IMR-90 (cell line): ENCODE measurements at regions not wholly inside any gene's neighbourhood (a gene's known extent, or its start where the extent isn't known, plus 50 kb on each side); places are given as distances from the start of the nearest gene placed in this dataset.

Source experiments
- ATAC-seq: fragments of 200-7000 bp; cut with Tn5 transposase; 2 replicates; pipeline ENCODE4 v1.9.1; 2020; ENCODE audit warnings: low read depth, mild to moderate bottlenecking, moderate library complexity
- BruUV-seq: library from RNA; stranded (reverse); fragments of 400-500 nt; replicated peaks from 2 replicates; lab custom pipeline; 2021; lab: Mats Ljungman, UMichigan
- CTCF ChIA-PET: fragments of 300-600 bp; formaldehyde crosslinking; extraction: SDS; loops from one replicate; lab custom pipeline; 2021; ENCODE audit warnings: antibody characterized with exemption; lab: Yijun Ruan, JAX
- POLR2A ChIA-PET: fragments of 300-600 bp; sonication (Branson Sonifier 250); formaldehyde crosslinking; loops from one replicate; lab custom pipeline; 2022; ENCODE audit warnings: antibody characterized with exemption; ENCODE audit not compliant: unreplicated experiment; lab: Charles Lee
- DNase-seq: peaks from one replicate; pipeline ENCODE4 v3.0.0; 2013
- H2AFZ ChIP-seq: replicated peaks from 2 replicates; pipeline ENCODE3; 2013; ENCODE audit warnings: low read length, mild to moderate bottlenecking; ENCODE audit not compliant: poor library complexity
- H2AK5ac ChIP-seq: 2 replicates; pipeline ENCODE4 v1.6.1; 2013; ENCODE audit warnings: low read depth, low read length, inconsistent platforms
- H2AK9ac ChIP-seq: replicated peaks from 2 replicates; pipeline ENCODE3; 2013; ENCODE audit warnings: mild to moderate bottlenecking, low read depth, low read length, moderate library complexity; ENCODE audit not compliant: poor library complexity
- H2BK120ac ChIP-seq: 2 replicates; pipeline ENCODE4 v1.6.1; 2013; ENCODE audit warnings: low read depth, low read length, inconsistent platforms
- H2BK15ac ChIP-seq: 3 replicates; pipeline ENCODE4 v1.6.1; 2013; ENCODE audit warnings: low read depth, low read length, inconsistent platforms
- H2BK20ac ChIP-seq: 2 replicates; pipeline ENCODE4 v1.6.1; 2013; ENCODE audit warnings: low read depth, mild to moderate bottlenecking, inconsistent platforms, low read length, moderate library complexity
- H2BK5ac ChIP-seq: 2 replicates; pipeline ENCODE4 v1.6.1; 2013; ENCODE audit warnings: mild to moderate bottlenecking, low read depth, low read length, inconsistent platforms; ENCODE audit not compliant: poor library complexity, severe bottlenecking
- H3K14ac ChIP-seq: replicated peaks from 2 replicates; pipeline ENCODE4 v1.6.1; 2013; ENCODE audit warnings: low read depth, low read length, inconsistent platforms
- H3K18ac ChIP-seq: 2 replicates; pipeline ENCODE4 v1.6.1; 2013; ENCODE audit warnings: low read depth, low read length, control low read depth
- H3K23ac ChIP-seq: 2 replicates; pipeline ENCODE4 v1.6.1; 2013; ENCODE audit warnings: low read depth, low read length, inconsistent platforms
- H3K27ac ChIP-seq: 2 replicates; pipeline ENCODE4 v1.5.1; 2013; ENCODE audit warnings: mild to moderate bottlenecking, control low read depth, low read length; ENCODE audit not compliant: insufficient read depth
- H3K27me3 ChIP-seq: 2 replicates; pipeline ENCODE4 v1.6.1; 2013; ENCODE audit warnings: low read length; ENCODE audit not compliant: control insufficient read depth, insufficient read depth
- H3K36me3 ChIP-seq: 2 replicates; pipeline ENCODE4 v1.6.1; 2013; ENCODE audit warnings: low read length, mixed read lengths; ENCODE audit not compliant: control insufficient read depth, insufficient read depth
- H3K4ac ChIP-seq: 2 replicates; pipeline ENCODE4 v1.6.1; 2013; ENCODE audit warnings: low read depth, low read length, inconsistent platforms
- H3K4me1 ChIP-seq: 2 replicates; pipeline ENCODE4 v1.6.1; 2013; ENCODE audit warnings: low read length, mixed read lengths; ENCODE audit not compliant: control insufficient read depth, insufficient read depth
- H3K4me2 ChIP-seq: 2 replicates; pipeline ENCODE4 v1.6.1; 2013; ENCODE audit warnings: low read depth, mild to moderate bottlenecking, control low read depth, low read length, moderate library complexity
- H3K4me3 ChIP-seq: 2 replicates; pipeline ENCODE4 v1.5.1; 2013; ENCODE audit warnings: low read depth, mild to moderate bottlenecking, control low read depth, low read length, moderate library complexity; ENCODE audit not compliant: insufficient read depth
- H3K56ac ChIP-seq: 2 replicates; pipeline ENCODE4 v1.6.1; 2013; ENCODE audit warnings: low read length, inconsistent platforms; ENCODE audit not compliant: insufficient read depth; ENCODE audit errors: extremely low read depth
- H3K79me1 ChIP-seq, 2 experiments: 2 replicates each; pipeline ENCODE4 v1.6.1; 2013; ENCODE audit warnings: low read length in 2 of 2, inconsistent platforms in 1 of 2, low read depth in 1 of 2
- H3K9ac ChIP-seq: 2 replicates; pipeline ENCODE4 v1.6.1; 2013; ENCODE audit warnings: low read depth, low read length, control low read depth
- H3K9me1 ChIP-seq: 2 replicates; pipeline ENCODE4 v1.6.1; 2013; ENCODE audit warnings: low read length, inconsistent platforms; ENCODE audit not compliant: insufficient read depth
- H3K9me3 ChIP-seq: 2 replicates; pipeline ENCODE4 v1.6.1; 2013; ENCODE audit warnings: low read length; ENCODE audit not compliant: control insufficient read depth, insufficient read depth
- H4K20me1 ChIP-seq: 2 replicates; pipeline ENCODE4 v1.6.1; 2013; ENCODE audit warnings: low read length, inconsistent platforms; ENCODE audit not compliant: insufficient read depth
- H4K5ac ChIP-seq: 2 replicates; pipeline ENCODE4 v1.6.1; 2013; ENCODE audit warnings: mild to moderate bottlenecking, low read depth, low read length, control low read depth
- H4K8ac ChIP-seq, 2 experiments: 2 replicates each; pipeline ENCODE4 v1.6.1; 2013; ENCODE audit warnings: low read depth in 2 of 2, low read length in 2 of 2, control low read depth in 1 of 2, inconsistent platforms in 1 of 2
- H4K91ac ChIP-seq: 2 replicates; pipeline ENCODE4 v1.6.1; 2013; ENCODE audit warnings: low read depth, low read length, inconsistent platforms; ENCODE audit not compliant: insufficient read depth
- BHLHE40 ChIP-seq: fragments of 150-350 bp; IDR thresholded peaks from 2 replicates; pipeline ENCODE4 v1.6.1; 2016; ENCODE audit warnings: mild to moderate bottlenecking, low read depth, low read length
- CEBPB ChIP-seq: IDR thresholded peaks from 2 replicates; pipeline ENCODE4 v1.6.1; 2012; ENCODE audit warnings: low read depth, low read length, improper control_type of control experiment
- CHD1 ChIP-seq: IDR thresholded peaks from 2 replicates; pipeline ENCODE4 v1.6.1; 2012; ENCODE audit warnings: low read depth, low read length, improper control_type of control experiment
- FOS ChIP-seq: fragments of 150-350 bp; IDR thresholded peaks from 2 replicates; pipeline ENCODE4 v1.6.1; 2016; ENCODE audit warnings: low read depth, low read length
- MAFK ChIP-seq: IDR thresholded peaks from 2 replicates; pipeline ENCODE4 v1.6.1; 2012; ENCODE audit warnings: low read depth, low read length, improper control_type of control experiment
- MAZ ChIP-seq: IDR thresholded peaks from 2 replicates; pipeline ENCODE4 v1.6.1; 2012; ENCODE audit warnings: low read depth, mild to moderate bottlenecking, low read length, improper control_type of control experiment, moderate library complexity, borderline replicate concordance
- MXI1 ChIP-seq: IDR thresholded peaks from 2 replicates; pipeline ENCODE4 v1.6.1; 2012; ENCODE audit warnings: low read depth, mild to moderate bottlenecking, low read length, moderate library complexity, borderline replicate concordance
- NFE2L2 ChIP-seq: fragments of 150-350 bp; IDR thresholded peaks from 2 replicates; pipeline ENCODE4 v1.6.1; 2016; ENCODE audit warnings: low read depth, mild to moderate bottlenecking, low read length
- RAD21 ChIP-seq: IDR thresholded peaks from 2 replicates; pipeline ENCODE4 v1.6.1; 2012; ENCODE audit warnings: low read length, improper control_type of control experiment
- RFX5 ChIP-seq: IDR thresholded peaks from 2 replicates; pipeline ENCODE4 v1.8.0; 2012; ENCODE audit warnings: low read depth, mild to moderate bottlenecking, low read length, moderate library complexity
- SMC3 ChIP-seq: fragments of 150-350 bp; IDR thresholded peaks from 2 replicates; pipeline ENCODE4 v1.6.1; 2016; ENCODE audit warnings: low read depth, mild to moderate bottlenecking, antibody characterized with exemption, low read length, moderate library complexity
- USF2 ChIP-seq: fragments of 150-350 bp; IDR thresholded peaks from 2 replicates; pipeline ENCODE4 v1.6.1; 2017; ENCODE audit warnings: mild to moderate bottlenecking, antibody characterized with exemption, low read length, low read depth
- WGBS, 2 experiments: methylation state at CpG; one replicate each; pipeline versions ENCODE4 v1.1.5 to v1.1.7; 2013; ENCODE audit warnings: missing lambda C conversion rate in 2 of 2; ENCODE audit not compliant: insufficient read length in 1 of 2; ENCODE audit errors: extremely low coverage in 2 of 2; 5-methylcytosine and 5-hydroxymethylcytosine counted together
- dilution Hi-C: fragments of 300-500 bp; cut with HindIII; formaldehyde crosslinking; loops from one replicate; pipeline ENCODE4 v1.14.3; 2018; ENCODE audit warnings: low sequenced_read_pairs; ENCODE audit not compliant: unreplicated experiment
- in situ Hi-C: fragments of 300-500 bp; cut with MboI; formaldehyde crosslinking; loops from 3 replicates; pipeline ENCODE4 v1.14.3; 2019; ENCODE audit warnings: low sequenced_read_pairs, inconsistent platforms, mixed read lengths
- intact Hi-C: fragments of 100-400 bp; cut with micrococcal nuclease; formaldehyde crosslinking; loops from 2 replicates; pipeline ENCODE4 v1.10.0; 2022
- TF ChIP-seq, protein P1 (sequence below): conservative IDR thresholded peaks from 2 replicates; pipeline ENCODE4 v1.5.1; 2012; ENCODE audit warnings: mild to moderate bottlenecking, low read depth, low read length, improper control_type of control experiment
- TF ChIP-seq, protein P2 (sequence below): fragments of 150-350 bp; IDR thresholded peaks from 2 replicates; pipeline ENCODE4 v1.6.1; 2016; ENCODE audit warnings: low read depth, mild to moderate bottlenecking, low read length, moderate library complexity, borderline replicate concordance

DNA sequence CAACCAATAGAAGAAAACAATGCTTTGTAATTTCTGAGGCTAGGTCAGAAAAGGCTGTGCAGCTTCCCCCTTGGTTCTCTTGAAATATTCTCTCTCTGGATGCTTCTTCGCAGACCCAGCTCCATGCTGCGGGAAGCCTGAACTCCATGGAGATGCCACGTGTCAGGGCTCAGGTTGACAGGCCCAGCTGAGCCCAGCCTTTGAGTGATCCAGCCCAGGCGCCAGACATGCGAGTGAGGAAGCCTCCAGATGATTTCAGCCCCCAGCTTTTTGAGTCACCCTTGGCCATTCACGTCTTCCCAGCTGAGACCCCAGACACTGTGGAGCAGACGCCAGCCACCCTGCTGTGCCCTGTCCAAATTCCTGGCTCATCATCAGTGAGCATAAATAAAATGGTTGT, 378.4 kb upstream of the NRP1 start:
- Histone ChIP-seq H2BK5ac (no peak overlapping the region), H4K5ac (no peak overlapping the region), H3K18ac (no peak overlapping the region), H3K23ac (no peak overlapping the region), H2AK5ac (no peak overlapping the region), H4K8ac (no peak overlapping the region), H3K27ac (no peak overlapping the region), H3K79me1 (no peaks in the 10 kb centered on the region), H3K4ac (no peak overlapping the region), H2BK20ac (no peak overlapping the region), H4K91ac (no peak overlapping the region), H3K9ac (no peak overlapping the region), H3K36me3 (no peaks in the 10 kb centered on the region), H3K4me1 (no peaks in the 10 kb centered on the region; the same call in 1 of the 2 replicates), H2BK120ac (no peak overlapping the region), H2AK9ac (no peak overlapping the region), H3K27me3 (peaks cover 11% of the 10 kb centered on the region), H3K14ac (no peak overlapping the region), H3K4me3 (no peak overlapping the region), H2AFZ (no peak overlapping the region), H3K56ac (no peak overlapping the region), H4K20me1 (no peaks in the 10 kb centered on the region), H3K9me1 (no peaks in the 10 kb centered on the region), H3K9me3 (no peaks in the 10 kb centered on the region), H2BK15ac (no peak overlapping the region), H3K4me2 (no peak overlapping the region)
- POLR2A ChIA-PET = no interaction called here
- intact Hi-C loops = no loop called here
- DNase-seq = no peak
- BruUV-seq = no TSS peak
- dilution Hi-C loops = no loop called here
- WGBS, 2 experiments = 67% methylated on average over 3 of the region's 7 CpGs; no CpG with 5 or more reads in 1 of the 2 experiments
- in situ Hi-C loops = no loop called here
- CTCF ChIA-PET = no interaction called here
- TF ChIP-seq BHLHE40 (no peak), RFX5 (no peak), NFE2L2 (no peak), RAD21 (no peak), CEBPB (no peak), USF2 (no peak), FOS (no peak), SMC3 (no peak), MAFK (no peak), CHD1 (no peak), MAZ (no peak), MXI1 (no peak)
- TF ChIP-seq, protein P1, sequence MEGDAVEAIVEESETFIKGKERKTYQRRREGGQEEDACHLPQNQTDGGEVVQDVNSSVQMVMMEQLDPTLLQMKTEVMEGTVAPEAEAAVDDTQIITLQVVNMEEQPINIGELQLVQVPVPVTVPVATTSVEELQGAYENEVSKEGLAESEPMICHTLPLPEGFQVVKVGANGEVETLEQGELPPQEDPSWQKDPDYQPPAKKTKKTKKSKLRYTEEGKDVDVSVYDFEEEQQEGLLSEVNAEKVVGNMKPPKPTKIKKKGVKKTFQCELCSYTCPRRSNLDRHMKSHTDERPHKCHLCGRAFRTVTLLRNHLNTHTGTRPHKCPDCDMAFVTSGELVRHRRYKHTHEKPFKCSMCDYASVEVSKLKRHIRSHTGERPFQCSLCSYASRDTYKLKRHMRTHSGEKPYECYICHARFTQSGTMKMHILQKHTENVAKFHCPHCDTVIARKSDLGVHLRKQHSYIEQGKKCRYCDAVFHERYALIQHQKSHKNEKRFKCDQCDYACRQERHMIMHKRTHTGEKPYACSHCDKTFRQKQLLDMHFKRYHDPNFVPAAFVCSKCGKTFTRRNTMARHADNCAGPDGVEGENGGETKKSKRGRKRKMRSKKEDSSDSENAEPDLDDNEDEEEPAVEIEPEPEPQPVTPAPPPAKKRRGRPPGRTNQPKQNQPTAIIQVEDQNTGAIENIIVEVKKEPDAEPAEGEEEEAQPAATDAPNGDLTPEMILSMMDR = no peak
- TF ChIP-seq, protein P2, sequence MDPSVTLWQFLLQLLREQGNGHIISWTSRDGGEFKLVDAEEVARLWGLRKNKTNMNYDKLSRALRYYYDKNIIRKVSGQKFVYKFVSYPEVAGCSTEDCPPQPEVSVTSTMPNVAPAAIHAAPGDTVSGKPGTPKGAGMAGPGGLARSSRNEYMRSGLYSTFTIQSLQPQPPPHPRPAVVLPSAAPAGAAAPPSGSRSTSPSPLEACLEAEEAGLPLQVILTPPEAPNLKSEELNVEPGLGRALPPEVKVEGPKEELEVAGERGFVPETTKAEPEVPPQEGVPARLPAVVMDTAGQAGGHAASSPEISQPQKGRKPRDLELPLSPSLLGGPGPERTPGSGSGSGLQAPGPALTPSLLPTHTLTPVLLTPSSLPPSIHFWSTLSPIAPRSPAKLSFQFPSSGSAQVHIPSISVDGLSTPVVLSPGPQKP = no peak
- no peak for ATAC-seq
